AG08395 (cell line): ENCODE measurements at regions not wholly inside any gene's neighbourhood (a gene's known extent, or its start where the extent isn't known, plus 50 kb on each side); places are given as distances from the start of the nearest gene placed in this dataset.

ENCODE experiments used
- DNase-seq: peaks from one replicate; pipeline ENCODE4 v3.0.0; 2012; ENCODE audit warnings: mixed read lengths, low spot score

DNA sequence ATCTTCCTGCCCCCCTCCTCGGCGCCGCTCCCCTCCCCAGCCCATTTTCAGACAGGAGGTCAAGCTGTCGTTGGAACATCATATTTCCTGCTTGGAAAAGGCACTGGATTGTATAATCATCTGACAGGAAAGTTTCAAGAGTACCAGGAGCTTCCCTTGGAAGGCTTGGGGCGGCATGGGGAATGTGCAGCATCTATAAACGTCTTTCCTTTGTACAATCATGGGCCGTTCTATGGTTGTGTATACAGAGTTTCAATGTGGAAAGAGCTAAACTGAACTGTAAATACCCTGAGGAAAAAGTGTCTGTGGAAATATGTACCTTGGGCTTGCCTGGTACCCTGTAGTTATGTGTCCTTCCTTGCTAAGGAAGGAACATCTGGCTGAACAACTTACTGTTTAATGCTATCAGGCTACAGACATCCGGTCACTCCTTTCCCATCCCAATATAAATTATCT is 368.1 kb upstream of the ADGRL2 start:
- DNase-seq: no peak

DNA sequence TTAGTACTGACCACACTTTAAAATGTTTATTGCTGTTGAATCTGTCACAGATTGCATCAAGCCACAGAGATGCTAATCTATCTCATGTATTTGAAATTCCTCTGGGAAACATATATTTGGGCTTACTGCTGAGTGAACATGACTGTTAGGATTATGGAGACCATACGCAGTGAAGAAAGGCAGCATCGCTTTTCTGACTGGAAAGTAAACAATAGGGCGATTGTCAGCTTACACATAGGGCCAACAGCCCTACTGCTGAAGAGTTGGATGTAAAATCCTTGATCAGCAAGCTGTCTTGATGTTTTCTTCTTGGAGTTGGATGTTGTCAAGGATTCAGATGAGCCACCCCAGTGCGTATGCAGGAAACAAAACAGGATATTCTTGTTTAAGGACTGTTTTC is 368.7 kb upstream of the ADGRL2 start:
- DNase-seq: no peak

DNA sequence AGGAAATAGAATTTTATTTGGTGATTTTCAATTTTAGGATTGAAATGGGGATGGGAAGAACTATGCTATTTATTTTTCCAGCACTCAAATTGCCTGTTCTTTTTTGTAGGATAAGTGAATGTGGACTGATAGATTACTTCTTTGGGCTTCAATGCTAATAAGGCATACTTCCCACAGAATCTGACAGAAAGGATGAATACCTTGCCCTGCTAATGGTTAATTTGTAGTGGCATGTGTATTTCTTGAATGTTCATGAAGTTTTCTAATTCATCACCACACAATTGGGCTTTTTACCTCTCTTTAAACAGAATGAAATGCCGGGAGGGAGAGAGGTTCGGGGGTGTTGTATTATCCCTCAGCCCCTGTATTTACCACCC is 369.1 kb upstream of the ADGRL2 start:
- no peak for DNase-seq

DNA sequence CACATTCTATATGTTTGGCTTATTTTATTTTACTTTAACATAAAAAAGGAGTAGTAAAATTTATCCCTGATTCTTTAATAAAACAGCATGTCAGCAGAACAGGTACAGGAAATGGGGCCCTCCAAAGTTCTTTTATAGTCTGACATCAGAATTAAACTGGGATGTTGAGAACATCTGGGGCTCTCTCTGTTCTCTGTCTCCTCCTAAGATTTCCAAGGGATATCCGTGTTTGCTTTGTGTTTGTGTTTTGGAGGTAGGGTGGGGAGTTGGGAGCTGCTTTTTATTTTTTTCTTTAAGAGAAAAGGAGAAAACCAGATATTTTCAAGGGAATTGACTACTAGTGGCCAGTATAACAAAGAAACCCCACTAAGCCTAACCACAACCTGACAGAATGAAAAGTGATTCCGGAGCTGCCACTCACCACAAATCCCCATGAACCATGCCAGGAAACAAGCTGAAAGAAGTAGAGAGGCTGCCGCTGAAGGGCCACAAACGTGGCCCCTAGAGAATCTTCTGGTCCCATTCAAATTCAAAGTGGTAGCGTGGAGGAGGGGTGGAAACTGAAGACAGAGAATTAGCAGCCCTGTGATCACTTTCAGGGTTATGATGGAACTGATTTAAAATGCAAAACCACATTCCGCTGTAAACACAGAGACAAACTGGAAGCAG is 369.6 kb upstream of the ADGRL2 start:
- no peak for DNase-seq

DNA sequence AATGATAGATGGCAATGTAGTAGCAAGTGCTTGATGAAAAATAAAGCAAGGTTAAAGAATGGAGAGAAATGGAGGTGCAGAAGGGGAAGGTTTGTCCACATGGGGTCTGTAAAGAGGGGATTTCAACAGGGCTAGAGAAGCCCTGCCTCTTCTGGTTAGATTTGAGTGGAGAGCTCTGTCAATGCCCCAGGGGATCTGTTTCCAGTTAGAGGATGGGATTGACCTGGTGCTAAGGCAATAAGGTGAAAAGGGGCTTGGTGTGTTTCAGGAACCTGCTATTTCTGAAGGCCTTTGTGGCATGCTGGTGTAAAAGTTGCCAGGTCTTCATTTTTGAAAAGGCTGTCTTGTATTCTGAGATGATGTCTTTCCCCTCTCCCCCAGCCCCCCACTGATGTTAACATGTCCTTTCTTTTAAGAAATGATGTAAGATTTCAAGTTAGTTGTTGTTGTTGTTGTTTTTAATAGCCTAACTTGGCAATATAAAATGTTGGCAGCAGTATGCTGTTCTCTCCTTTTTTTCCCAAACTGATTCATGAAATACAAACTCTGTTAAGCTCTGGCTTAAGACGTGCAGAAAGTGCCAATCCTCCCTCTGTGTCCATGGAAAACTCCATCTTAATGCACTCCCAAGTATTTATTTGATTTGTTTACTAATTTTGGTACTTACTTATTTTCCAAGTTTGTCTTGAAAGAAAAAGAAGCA is 370.3 kb upstream of the ADGRL2 start:
- no peak for DNase-seq

DNA sequence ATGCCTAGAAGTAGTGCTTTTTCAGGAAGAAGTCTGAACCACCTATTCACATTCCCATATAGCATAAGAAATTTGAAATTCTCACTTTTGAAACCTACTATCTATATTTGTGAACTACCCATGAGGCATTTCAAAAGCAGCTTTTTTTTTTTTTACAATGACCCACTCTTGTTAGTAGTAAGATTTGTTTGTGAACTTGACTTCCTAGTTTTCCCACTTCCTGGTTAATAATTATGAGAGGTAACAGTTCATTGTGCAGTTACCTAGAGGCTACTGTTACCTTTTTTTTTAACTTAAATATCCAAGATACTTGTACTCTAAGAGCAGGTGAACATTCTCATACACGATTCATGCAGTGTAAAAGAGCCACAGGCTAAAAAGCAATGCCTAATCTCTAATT is 371.7 kb upstream of the ADGRL2 start:
- DNase-seq: no peak

DNA sequence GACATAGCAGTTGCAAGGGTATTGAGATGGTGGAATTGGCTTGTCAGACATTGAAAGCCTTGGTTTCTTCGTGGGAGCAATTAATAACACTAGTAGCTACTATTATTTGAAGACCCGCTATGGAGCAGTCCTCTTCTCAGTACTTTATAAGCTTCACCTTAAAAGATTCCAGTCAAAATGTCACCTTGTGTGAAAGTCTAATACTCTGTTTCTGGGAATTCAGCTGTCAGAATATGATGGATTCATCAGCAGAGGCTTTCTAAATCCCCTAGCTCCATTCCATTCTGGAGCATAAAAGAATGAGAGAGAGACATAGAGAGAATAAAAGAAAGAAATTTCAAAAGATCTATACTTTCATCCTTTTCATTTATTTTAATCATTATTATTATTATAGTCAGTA is 375.9 kb upstream of the ADGRL2 start:
- no peak for DNase-seq

DNA sequence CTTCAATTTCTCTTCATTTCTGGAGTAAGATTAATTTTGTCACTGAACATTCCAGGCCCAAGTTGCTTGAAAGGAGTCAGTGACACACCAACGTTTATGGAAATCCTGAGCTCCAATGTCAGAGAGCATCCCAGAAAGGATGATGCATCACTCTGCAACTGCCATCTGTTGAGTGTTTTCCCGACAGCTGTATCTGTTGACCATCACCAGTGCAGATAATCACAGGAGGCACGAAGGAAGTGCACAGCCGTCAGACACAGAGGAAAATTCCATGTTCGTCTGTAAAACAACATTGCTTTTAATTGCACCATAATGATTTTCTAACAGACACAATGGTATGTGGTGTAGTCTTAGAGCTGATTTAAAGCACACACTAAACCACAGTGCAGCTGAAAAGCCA is 376.7 kb upstream of the ADGRL2 start:
- peak; percentile 19 for DNase-seq

DNA sequence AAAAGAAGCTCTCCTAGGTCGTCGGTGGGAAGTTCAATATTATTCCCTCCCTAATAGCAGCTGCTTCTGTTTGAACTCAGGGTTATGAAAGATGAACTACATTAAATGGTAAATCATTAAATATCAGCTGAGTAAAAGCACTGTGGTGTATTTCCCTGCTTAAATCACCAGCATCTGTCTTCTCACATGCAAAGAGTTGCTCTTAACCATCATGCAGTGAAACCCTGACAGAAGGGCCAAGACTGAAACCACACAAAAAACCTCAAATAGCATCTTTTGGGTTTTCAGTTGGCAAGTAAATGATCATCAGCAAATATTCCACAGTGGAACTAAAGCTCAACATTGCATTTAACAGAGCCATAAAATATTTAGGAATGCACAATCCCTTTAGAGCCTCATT is 380.0 kb upstream of the ADGRL2 start:
- DNase-seq: no peak

DNA sequence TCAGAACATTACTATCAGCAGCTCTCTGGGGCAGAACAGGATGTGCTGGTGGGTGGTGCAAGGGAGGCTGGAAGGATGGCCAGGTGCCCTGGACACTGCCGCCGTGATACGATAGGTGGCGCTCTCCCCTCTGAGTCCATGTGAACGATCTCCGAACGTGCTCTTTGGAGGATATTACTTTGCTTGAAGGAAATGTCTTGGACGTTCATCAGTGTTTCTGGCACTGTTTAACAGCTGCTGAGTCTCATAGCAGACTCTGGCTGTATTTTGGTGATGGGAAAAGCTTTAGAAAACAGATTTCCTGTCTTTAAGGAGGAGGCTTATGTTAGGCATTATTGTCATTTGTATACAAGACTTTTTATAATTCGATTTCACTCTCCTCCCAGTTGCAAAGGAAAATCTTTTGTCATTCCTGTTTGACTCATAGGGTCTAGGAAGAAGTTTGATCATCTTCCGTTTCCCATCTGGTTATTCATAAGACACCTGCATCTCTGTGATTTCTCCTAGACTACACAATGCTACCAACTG is 386.2 kb upstream of the ADGRL2 start:
- peak; percentile 59 for DNase-seq

DNA sequence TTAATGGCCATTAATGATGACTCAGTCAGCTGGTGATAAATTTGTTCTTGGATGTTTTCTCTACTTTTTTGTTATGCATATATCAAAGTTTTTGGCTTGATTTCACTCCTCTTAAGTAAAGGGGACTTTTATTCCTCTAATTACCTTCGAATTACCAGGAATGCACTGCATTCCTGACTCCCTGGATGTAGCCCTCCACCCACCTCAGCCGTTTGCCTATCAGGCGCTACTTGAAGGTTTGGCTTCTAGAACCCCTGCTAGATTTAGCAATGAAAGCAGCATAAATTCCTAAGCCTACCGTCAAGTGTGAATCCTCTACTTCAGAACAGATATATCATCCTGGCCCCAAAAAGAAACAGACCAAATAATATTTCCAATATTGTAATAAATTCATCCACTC is 387.8 kb upstream of the ADGRL2 start:
- no peak for DNase-seq

DNA sequence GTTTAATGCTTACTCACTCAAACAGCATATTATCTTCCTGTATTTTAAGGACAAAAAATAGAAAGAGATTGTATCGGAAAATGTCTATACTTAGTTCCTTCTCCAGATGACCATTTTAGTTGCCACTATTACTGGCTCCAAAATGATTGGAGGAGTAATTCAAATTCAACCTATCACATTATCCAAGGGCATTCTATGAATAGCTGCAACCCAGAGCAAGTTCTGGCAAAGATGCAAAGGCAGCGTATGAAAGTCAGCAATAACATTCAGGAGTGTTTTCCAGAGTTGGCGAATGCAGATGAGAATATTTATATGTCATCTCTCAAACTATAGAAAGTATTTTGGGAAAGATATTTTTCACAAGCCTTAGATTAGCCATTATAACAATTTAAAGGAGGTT is 389.8 kb upstream of the ADGRL2 start:
- no peak for DNase-seq

DNA sequence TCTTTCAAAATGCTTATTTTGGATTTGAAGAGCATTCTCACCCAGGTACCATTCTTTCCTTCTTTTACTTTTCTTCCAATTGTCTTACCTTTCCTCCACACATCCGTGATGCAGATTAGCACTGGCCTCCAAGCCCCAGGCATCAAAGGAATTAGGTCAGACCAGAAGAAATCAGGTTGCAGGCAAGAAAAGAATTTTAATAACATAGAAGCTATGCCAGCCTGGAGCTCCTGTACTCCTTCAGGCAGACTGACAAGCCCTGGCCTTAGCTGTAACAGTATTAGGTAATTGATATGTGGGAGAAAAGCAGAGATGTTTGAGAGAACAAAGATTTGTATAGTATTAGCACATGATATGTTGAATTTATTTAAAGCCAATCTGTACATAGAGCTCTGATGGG is 390.4 kb upstream of the ADGRL2 start:
- no peak for DNase-seq

DNA sequence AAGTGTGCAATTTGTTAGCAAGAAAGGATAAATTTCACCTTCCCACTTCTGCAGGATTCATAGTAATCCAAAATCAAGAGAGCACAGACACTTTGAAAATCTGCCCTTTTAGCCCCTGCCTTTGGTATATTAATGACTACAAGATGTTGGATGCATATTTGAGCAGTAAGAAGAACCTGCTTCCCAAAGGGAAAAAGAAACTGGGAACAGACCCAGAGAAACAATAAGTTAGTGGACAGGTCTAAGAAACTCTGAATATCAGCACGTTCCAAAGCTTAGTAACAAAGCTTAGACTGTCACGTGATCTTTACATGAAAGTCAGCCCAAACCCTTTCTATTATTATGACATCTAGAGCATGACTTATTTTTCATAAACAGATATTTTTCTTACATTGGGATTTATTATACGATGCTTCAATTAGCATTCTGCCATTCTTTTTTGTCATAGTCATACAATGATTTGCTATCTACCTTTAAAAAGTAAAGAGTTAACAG is 390.9 kb upstream of the ADGRL2 start:
- DNase-seq: no peak

DNA sequence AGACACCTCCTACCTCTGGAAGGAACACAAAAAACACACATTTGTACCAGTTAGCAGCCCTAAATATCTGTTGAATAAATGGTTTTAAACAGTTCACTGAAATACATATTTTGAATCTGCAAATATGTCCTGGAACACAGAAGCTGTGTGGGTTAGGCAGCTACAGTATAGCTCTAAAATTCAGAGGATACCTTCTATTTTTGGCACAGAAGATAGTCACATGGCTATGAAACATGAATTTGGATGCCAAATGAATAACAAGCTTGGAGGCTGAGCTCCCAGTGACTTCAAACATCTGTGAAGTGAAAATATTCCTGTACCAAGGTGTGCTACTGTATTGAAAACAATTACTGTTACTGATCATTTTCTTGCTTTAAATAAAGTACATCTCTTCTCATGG is 391.5 kb upstream of the ADGRL2 start:
- no peak for DNase-seq

DNA sequence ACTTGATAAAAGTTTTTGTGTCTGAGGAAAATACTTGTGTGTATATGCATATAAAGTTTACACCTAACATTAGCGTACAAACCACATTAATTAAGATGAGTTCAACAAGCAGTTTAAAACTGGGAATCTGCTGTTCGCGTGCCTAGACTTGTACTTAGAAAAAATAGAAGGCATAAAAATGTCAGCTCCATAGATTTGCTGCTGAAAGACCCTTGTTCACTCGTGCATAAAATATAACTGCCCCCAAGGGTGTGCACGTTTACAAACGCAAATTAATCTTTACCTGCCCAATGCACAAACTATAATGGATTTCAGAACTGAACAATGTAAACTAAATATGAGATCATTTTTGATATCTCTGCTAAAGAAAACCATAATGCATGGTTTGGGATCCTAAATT is 392.3 kb upstream of the ADGRL2 start:
- DNase-seq: no peak

DNA sequence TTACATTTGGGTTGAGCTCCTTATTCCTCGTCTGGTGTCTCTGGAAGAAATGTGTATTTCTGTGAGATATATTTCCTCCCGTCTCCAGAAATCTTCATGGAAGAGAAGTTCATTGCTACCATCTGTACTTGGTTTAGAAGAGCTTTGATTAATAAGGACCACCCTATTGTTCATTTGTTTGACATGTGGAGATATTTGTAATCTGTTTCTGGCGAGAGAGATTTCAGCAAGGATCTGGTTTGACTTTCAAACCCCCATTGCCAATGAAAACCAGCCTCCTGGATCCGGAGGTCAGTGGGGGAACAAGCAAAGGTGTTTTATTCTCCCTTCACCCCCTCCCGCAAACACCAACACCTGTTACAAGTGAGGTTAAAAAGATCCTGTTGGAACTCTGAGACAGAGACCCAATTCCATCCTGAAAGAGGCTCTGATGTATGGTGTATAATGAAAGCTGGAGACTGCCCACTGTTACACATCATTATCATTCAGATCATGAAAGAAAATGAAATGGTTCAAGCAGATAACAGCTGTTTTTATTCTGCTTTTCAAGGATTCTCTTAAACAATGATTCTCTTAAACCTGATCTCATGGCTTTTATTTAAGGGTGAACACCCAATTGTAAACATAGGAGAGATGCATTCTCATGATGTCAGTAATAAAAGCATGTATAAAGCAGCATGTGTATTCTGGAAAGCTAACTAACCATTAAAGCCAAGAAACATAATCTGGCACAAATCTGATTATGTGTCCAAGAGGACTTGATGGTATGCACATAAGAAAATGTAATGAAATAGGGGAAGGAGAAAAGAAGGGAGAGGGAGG is 393.5 kb upstream of the ADGRL2 start:
- DNase-seq: no peak

DNA sequence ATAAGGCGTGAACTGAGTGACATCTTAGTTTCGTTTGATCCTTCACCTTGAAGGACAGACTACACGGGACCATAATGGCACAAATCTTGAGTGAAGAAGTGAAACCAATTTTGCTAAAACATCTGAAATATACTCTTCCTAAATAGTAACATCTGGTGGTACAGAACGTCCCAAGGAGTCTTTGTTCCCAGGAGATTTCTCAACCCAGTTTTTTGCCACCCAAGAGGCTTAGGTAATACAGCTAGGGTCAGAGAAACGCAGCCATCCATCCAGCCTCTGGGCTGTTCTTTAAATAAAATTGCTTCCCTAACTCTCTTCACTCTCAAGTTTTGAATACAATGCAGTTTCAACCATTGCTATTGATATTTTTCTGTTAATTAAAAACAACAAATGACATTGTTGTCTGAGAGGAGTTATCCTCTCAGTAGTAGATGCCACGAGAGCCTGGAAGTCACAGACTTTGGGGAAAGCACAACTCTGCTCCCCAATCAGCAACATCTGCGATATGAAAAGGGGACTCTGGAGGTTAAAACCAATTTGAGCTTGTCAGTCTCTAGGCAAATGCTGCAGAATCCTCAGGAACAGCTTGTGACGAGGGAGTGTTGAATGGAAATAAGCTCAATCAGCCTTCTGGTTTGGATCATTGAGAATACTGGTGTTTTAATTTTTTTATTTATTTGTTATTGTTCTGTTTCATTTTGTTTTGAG is 394.3 kb upstream of the ADGRL2 start:
- DNase-seq: no peak

DNA sequence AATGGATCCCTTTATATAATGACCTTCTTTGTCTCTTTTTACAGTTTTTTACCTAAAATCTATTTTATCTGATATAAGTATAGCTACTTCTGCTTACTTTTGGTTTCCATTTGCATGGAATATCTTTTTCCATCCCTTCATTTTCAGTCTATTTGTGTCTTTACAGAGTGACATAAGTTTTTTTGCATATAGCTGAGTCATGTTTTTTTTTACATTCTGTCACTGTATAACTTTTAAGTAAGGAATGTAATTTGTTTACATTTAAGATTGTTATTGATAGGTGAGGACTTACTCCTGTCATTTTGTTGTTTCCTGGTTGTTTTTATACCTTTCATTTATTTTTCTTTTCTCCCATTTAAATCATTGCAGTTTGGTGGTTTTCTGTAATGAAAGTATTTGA is 402.7 kb upstream of the ADGRL2 start:
- no peak for DNase-seq

DNA sequence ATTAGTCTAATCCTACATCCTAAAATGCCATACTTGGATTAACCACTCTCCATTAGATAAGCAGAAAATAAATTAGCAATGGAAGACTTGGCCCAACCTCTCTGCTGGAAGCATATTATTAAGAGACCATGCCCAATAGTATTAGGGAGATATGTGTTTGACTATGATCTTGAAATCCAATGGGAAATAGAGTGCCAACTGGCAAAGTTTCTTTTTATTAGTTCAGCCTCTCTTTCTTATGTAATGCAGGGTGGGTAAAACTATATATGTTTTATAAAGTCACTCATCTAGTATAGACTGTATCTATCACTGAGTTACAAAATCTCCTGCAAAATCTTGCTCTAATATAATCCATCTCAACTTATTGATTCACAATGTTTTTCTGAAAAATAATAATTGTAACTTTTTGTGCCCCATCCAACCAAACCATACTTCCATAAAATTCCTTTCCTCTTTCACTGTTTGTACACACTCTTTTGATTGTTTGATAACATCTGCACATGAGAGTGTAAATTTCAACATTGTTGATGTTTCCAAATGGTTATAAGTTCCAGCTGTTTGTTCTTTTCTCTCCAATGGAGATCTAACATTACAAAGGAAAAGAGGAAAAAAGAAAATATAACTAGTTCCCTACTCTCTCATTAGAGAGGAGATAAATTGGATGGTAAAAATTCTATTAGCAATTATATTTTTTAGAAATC is 408.1 kb upstream of the ADGRL2 start:
- no peak for DNase-seq

DNA sequence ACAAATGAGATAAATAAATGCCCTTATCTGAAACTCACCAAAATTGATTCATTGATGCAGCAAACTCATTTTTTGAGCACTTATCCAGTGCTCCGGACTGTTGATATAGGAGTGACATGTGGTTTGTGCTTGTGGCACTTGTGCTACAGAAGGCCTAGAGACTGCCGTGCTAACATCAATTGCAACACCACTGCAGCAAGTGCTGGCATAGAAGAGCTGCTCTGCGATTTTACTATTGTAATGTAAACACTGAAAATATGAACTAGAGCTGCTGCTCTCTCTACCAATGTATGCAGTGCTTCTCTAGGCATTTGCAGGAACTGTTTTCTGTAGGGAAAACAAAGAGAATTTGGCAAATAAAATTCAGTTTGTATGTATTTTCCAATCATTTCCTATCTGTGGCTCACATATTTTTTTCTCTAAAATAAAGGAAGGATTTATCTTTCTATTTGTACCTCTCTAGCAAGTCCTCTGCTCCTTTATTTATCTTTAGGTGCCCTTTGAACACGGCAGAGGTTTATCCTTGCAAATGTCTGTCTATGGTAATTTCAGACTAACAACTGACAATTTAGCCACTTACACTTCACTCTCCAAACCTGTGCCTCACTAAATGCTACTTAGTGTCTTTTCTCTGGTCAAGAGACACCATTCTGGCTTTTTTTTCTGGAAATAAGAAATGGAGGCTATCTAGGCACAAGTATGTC is 409.5 kb upstream of the ADGRL2 start:
- no peak for DNase-seq
